GM18858 (cell line): ENCODE measurements at regions not wholly inside any gene's neighbourhood (a gene's known extent, or its start where the extent isn't known, plus 50 kb on each side); places are given as distances from the start of the nearest gene placed in this dataset.

Source experiments
- ATAC-seq: cut with Tn5 transposase; IDR thresholded peaks from one replicate; pipeline ENCODE4 v1.9.1; 2021; ENCODE audit not compliant: unreplicated experiment

DNA sequence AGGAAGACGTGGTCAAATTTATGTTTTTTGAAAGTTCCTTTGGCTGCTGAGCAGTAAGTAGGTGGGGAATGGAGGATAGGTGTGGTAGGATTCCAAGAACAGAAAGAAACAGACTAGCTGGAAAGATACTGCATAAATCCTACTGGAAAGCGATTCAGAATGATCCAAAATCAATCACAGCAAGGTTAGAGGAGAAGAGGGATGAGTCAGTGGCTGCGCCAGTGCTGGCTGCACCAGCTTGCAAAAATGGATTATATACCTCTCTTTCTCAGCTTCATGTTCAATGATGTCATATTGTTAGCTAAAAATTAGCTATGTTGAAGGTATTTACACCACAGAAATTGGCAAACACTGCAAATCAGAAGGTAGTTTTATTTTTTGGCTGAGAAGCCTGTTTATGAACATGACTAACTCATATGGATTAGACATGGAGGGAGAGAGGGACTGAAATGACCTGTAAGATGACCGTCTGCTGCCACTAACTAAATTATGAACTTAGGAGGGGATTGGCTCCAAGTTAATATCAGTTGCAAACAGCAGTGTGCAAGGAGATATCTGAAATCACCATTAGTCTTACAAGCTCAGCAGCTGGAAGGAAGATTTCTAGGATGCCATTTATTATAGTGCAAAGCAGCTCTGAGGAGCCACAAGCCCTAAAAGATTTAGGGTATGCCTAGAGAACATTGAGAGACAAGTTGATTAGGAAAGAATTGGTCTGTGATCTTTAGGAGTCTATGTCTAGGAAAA is 405.3 kb downstream of the MID1IP1 start:
- no peak for ATAC-seq

DNA sequence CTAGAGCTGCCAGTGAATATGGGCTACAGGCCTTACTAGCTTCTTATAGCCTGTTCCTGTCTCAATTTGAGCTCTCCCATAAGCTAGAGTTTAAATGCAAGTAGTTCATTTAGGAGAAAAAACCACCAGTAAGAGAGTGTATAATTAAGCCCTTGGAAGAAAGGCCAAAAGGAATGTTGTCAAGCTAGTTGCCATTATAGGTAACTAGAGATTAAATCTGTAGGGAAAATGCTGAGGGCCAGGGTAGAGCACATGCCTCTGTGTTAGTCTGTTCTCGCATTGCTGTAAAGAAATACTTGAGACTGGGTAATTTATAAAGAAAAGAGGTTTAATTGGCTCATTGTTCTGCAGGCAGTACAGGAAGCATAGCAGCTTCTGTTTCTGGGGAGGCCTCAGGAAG is 410.2 kb downstream of the MID1IP1 start:
- no peak for ATAC-seq

DNA sequence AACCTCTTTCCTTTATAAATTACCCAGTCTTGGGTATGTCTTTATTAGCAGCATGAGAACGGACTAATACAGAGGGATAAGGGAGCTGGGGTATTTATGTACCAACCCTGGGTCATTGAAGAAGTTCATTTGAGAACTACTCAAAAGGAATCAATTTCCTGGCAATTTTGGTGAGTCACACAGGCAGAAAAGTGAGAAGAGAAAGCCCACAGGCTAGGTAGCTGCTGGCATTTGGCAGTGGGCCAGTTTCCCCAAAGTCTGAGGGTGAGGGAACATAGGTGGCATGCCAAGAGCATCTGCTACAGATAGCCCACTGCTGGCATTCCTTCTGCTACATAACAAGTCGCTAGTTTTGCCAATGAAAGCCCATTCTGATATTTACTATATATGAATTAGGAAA is 411.2 kb downstream of the MID1IP1 start:
- ATAC-seq, result no peak

DNA sequence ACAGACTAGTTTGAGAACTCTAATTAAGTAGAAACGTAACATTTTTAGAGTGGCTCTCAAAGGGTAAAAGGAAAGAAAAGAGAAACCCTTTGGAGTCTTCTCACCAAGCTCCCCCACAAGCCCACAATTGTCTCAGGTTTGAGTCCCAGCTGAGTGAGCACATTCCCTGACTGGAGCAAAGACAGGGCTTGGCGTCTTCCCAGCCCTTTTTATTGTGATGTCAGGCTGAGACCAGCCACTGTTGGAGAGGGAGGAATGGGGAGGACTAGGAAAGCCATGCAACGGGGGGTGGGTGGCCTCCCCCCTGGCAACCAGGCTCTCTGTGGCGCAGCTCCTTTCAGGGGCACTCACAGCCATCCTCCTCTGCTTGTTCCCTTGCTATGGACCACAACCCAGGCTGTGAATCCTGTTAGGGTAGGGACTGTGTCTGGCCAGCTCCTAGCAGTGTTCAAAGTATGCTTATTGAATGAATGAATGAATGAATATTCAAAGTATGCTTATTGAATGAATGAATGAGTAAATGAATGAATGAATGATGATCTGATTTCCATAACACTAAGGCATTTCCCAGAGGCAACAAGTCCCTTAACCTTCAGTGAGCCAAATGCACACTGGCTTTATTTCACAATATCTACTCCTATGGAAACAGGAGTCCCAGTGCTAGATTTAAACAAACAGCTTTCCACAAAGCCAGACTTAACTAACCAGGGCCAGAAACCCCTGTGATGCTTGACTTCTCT is 413.3 kb downstream of the MID1IP1 start:
- no peak for ATAC-seq

DNA sequence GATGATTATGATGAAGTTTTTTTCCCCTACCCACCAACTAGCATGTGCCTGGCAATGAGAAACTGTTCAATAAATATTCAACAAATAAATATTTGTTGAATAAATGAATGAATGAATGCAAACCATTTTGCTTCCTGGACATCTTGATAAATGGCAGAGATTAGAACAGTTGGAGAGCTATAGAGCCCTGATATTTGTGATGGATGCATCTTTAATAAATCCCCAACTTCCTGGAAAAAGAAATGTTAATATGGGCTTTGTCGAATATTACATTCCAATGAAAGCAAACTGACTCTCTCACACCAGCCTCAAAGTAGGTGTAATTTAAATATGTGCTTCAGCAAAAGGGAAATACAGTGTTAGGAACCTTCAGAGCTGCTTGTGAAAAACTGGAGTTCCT is 419.7 kb downstream of the MID1IP1 start:
- no peak for ATAC-seq

DNA sequence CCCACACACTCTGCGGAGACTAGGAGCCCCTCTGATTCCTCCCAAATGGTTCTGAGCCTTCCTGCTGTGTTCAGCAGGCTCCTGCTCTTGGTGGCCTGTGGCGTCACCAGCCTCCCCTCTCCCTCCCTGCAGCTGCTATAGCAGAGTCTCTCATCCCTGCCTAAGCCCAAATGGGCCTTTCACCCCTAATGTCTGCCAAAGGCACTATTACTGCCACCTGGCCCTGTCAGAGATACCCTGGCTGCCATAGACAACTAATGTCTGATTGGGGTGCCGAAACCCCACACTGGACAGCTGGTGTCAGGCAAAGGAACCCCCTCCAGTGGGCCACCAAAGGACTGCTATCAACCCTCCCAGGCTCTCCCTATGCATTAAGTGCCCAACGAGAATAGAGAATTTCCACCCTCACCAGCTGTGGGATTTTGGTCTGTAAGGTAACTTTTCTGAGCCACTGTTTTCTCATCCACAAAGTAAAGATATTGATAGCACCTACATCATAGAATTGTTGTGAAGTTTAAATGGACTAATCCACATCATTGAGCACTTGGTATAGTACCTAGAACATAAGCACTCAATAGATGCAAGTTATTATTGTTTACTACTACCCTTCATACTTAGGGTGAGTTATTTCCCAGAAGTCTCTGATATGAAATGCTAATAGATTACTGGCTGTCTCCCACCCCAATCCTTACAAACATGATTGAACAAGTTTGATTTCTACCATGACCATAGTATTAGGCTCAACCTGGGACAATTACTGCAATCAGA is 421.3 kb downstream of the MID1IP1 start:
- ATAC-seq, result no peak

DNA sequence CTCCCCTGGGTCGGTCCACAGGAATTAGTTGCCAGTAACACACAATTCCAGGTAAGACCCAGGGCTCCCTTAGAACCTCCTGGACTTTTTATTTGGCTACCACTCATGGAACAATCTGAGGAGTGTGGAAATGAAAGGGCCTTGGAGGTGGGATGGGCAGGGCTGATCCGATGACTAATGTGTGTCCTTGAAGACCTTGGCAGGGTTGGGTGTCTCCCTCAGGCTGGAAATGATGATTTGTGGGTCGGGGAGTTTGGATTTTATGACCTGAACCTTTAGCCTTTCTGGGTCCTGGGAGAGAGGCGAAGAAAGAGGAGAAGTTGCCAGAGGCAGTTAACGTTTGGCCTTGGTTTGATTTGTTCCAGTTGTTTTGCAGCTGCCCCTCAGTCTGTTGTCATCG is 425.0 kb downstream of the MID1IP1 start:
- no peak for ATAC-seq

DNA sequence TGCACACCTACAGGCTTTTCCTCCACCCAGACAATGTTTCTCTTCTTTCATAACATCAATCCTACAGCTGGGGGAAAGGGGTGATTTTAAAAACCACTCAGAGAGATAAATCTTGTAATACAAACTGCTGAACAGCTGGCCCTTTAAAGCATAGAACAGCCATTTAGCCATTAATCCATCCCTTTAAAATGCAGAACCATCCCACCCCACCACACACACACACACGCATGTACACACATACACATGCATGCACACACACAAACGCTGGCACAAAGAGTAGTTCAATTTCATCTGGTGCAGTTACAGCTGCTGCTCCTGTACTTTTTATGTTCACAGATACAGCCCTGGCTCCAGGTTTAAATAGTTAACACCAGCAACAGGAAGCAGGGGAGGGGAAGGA is 426.1 kb downstream of the MID1IP1 start:
- no peak for ATAC-seq

DNA sequence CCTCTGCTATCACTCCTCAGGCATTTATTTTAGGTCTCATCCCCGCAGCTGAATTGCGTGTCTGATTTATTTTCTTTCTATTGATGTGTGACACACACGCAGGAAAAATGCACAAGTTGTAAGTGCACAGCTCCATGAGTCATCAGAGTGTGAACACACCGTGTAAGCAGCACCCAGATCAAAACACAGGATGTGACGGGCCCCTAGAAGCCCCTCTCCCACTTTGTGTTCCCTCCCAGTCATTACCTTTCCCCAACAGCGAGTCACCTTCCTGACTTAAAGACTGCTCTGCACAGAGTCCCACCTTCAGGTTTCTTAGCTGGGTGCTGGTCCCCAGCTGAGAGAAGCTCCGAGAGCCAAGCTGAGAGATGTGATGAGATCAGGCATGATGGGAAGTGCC is 436.7 kb downstream of the MID1IP1 start:
- ATAC-seq, result no peak

DNA sequence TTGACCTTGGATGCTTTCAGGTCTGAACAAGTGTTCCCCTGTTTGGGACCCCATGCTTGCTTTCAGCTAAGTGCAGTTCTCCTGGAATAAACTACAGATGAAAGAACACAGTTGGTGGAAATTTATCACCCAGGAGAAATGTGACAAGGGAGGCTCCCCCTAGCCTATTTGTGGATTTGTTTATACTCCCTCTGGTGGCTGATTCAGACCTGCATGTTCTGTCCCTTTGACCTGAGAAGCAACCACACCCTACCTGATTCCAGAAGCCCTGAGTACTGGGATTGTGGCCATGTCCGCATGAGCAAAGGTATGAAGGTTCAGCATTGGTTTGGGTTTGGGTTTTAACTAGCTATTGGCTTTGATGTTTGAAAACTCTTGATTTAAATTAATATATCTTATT is 440.9 kb downstream of the MID1IP1 start:
- ATAC-seq, result no peak

DNA sequence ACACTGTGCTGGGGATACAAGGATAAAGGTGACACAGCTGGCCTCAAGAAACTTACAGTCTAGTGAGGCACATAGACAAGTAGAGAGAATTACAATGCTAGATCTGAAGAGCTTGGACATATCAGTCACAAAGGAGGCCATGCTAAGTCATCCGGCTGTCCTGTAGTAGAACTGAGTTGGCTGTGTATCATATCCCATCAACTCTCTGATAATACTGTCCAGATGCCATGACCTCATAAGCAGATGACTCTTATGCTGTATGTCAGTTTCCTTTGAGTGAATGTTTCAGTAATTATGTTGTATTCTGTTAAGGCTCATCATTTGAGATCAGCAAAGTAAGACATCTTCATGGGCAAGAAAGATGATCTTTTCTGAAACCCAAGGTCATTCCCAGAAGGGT is 442.9 kb downstream of the MID1IP1 start:
- no peak for ATAC-seq

DNA sequence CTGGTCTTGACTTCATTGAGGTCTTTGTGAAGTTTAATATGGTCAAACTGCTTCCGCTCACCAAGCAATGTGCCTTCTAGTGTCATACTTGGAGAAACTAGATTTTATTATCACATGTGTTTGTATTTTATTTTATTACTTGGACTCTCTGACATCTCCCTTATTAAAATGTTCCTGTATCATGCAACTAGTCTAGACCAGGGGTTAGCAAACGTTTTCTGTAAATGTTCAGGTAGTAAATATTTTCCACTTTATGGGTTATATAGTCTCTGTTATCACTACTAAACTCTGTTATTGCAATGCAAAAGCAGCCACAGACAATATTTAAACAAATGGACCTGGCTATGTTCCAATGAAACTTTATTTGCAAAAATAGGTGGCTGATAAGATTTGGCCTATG is 443.8 kb downstream of the MID1IP1 start:
- no peak for ATAC-seq

DNA sequence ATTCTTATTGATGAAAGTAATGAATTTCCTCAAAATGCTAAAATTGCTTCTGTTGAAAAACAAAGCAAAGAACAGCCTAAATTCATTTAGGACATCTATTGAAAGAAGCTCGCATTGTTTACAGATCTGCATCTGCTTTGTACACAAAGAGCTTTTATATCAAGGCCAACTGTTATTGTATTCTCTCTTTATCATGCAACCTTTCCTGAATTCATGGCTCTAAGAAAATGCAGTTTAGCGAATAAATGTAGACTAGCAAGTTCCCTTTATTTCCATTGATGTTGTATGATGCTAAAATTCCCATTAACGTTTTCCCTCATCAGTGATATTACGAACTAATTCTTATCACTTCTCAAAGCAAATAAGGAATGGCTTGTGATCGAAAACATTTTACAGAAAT is 446.3 kb downstream of the MID1IP1 start:
- no peak for ATAC-seq

DNA sequence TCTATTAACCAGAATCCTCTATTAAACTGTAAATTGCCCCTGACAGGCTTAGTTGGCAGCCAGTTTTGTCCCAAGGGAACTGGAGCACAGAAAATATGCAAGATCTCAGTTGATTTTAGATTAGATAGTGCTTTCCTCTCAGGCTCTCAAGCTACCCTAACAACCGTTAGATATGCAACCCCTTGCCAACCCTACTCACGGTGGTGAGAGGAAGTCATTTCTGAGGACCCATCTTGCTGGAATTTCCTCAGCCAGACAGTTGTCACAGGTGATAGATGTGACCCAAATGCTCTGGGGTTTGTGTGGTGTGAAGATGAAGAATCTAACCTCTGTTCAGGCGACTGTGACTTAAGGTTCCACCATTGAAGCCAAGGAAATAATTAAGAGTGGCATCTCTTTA is 447.1 kb downstream of the MID1IP1 start:
- no peak for ATAC-seq

DNA sequence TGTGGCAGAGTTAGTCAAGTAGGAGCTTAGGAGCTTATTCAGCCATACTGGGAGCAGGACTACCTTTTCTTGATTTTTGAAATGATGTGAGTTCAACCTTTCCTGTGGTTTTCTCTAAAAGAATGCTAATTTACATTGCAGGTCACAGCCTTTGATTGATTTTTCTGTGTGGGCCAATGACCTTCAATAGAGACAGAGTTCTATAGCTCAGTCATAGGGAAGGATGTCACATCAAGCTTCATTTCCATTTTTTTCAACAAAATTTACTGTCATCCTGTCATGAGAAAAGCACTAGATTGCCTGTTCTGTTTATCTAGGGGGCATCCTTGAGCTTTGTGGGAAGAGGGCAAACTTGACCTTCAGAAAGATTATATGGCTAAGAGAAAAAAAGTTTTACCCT is 448.7 kb downstream of the MID1IP1 start:
- ATAC-seq, result no peak

DNA sequence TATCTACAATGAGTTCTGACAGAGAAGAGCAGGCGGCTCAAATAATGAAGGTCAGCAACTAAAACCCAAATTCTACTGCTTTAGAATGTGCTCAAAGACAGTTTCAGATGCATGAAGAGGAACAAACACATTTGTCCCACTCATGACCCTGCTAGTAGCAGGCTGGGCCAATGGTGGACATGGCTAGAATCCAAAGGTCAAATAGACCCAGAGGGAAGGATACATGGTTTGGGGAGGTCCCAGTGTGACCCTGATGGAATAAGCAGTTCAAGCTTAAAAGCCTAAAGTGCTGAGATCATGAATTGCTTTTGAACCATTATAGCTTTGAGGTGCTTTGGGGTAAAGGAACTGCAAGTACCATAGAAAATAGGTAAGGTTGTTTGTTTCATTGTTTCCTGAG is 450.7 kb downstream of the MID1IP1 start:
- no peak for ATAC-seq

DNA sequence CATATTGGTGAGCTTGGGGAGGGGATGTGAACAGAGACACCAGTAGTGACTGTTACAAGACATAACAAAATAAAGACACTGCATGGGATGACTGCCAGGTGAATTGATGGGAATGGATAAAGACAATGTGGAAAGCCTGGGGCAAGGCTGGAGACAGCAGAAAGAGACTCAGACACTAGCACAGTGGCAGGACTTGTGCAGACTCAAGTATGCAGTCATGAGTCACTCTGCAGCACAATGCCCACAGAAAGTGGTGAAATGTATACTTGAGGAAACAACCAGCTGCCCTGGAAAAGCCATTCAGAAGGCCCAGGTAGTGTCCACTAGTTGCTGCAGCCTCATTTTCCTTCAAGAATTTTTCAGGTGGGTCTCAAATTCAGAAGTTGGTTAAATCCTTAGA is 452.3 kb downstream of the MID1IP1 start:
- no peak for ATAC-seq

DNA sequence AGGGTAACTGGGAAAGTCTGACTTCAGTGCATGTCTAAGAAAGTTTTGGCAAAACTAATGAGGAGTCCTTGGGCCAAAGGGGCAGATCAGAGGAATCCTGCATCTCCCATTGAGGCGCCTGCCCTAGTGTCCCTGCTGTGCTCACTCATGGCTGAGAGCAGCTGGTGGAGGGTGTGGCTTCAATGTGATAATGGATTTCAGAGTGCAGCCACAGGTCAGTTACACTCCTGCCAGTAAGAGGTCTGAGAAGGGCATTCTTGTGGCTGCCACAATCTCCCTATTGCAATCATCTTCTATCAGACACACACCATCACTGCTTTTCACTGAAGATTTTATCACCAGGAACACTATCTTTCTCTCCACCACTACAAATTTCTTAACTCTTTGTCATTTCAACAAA is 457.1 kb downstream of the MID1IP1 start:
- no peak for ATAC-seq

DNA sequence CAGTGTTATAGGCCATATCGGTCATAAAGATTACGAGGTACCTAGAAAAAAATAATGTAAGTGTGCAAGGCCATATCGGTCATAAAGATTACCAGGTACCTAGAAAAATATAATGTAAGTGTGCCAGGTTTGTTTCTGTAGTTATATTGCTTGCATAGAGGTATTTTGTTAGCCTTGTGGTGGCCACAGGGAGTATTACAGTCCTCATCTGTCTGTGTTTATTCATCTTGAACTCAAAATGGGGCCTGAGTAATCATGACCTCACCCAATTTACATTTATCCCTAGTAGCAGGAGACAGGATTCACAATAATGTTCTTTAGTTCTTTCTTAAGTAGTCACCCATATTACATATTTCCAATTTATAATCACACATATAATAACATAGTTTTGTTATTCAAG is 459.7 kb downstream of the MID1IP1 start:
- ATAC-seq, result no peak

DNA sequence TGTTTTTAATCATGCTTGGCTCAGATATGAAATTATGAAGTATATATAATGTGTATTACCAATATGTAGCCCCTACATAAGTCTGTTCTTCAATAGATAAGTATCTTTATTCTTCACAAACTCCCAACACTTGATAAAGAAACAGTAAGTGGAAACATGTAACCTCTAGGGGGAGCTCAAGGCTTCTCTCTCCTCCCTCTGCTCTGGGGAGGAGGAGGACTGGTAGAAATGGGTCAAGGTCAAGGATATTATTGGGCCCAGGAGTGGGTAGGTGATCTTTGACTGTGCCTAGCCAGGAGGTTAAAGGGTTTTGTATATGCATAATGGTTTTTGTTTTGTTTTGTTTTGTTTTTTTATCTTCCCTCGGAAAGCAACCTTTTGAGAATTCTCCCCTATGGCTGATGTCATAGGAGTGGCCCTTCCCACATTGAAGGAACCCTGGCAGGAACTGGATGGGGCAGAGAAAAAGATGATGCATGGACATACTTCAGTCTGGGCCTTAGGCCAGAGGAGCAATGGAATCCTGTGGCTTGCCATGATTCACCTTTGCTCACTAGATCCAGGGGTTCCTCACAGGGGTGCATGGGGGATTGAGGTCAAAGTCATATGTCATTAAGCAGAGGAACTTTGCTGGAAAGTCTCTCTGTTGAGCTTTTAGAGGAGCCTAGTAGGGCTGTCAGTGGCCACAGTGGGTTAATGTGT is 460.3 kb downstream of the MID1IP1 start:
- no peak for ATAC-seq

DNA sequence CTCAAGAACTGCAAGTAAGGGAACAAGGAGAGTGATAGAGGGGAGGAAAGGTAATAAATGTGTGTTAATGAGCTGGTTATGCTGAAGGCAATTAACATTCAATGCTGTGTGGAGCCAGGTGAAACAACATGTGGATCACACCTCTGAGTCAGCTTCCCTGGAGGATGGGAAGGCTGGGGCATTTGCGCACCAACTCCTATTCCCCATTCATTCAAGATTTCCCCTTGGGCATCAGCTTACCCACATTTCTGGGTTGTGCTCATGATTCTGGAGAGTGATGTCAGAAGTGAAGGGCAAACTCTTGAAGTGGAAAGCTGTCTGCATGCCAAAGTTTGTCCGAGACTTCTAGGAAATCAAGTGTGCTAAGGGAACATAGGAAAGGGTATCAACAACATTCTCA is 461.4 kb downstream of the MID1IP1 start:
- ATAC-seq, result no peak
